SK-MEL-5 (cell line): ENCODE measurements at regions not wholly inside any gene's neighbourhood (a gene's known extent, or its start where the extent isn't known, plus 50 kb on each side); places are given as distances from the start of the nearest gene placed in this dataset.

Experiments
- DNase-seq: peaks from one replicate; pipeline ENCODE4 v3.0.0-alpha.2; 2016; ENCODE audit warnings: low read depth, low spot score
- in situ Hi-C: cut with HindIII; loops from 2 replicates; pipeline ENCODE4 v1.10.0; 2016; ENCODE audit warnings: low sequenced_read_pairs, high pct_unique_total_duplicates, low pct_unique_long_range_greater_than_20kb

DNA sequence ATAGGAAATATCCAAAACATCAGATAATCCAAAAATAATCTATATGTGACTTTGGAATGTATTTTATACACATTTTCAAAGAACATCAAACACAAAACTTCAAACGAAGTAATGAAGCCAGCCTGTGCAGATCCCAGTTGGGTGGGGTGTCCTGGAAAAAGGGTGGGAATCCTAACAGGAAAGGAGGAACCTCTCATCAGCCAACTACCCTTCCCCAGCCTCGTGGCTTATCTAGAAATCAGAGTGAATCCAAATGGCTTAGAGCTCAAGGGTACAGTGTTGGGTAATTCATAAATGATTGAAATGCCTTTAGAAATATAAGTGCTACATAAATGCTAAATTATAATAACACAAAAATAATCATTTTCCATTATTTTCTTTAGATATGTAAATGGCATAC lies 115.1 kb upstream of the SOX4 start:
- no peak for DNase-seq
- in situ Hi-C loops: no loop called here

DNA sequence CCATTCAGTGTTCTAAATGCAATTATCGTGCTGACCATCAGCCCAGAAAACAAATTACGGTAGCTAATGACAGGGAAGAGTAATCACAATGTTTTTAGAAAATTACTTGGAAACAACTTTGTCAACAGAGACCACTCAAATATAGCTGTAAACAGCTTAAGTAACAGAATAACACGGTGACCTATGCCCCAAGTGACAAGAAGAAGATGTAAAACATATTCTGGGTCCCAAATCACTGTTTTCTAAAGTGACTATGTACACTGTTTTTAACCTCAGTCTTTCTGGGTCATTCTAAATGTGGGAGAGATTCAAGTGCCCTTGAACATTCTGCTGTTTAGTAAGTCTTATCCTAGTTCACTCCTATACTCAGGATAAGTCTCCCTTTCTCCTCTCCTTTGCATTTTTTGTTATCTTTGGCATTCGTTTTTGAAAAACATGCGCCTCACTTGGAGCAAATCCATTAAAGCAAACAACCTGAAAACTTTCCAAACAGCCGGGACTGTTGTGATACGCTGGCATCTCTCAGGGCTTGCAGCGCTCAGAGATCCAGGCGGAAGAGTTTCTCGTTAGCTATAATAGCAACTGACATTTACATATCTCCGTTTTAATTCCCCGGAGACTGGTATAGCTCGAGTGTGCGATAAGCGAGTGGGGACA lies 114.5 kb upstream of the SOX4 start:
- in situ Hi-C loops: no loop called here
- no peak for DNase-seq

DNA sequence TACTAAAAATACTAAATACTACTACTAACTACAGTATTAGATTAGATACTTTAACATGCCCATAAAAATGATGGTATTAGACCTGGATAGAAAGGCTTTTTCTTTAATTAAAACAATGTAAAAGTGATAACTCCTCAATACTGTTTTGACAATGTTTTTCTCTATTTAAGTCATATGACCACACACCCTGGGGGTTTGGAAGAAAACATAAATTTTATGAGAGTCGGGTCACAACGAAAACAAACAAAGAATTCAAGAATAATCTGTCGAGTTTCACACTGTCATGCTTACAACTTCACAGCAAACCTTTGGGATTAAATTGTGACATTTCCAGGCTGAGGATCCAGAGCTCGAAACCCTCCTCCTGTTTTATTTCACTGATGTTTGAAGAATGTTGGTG lies 107.4 kb upstream of the SOX4 start:
- in situ Hi-C loops: no loop called here
- DNase-seq: peak; percentile 63

DNA sequence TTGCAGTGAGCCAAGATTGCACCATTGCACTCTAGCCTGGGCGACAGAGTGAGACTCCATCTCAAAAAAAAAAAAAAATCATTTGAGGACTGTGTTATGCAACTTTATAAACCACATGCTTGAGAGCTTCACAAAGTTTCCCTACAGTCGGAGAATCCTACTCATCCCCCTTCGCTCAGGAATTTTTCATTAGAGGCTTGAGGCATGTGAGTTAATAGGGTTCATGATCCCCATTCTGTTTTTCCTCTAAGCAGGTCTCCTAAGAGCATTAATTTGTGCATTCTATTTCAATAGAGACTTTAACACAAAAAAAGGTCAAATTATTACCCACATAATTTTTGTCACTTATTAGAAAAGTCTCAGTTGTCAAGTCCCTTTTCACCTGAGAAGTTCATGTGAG lies 103.7 kb upstream of the SOX4 start:
- in situ Hi-C loops: no loop called here
- DNase-seq: no peak

DNA sequence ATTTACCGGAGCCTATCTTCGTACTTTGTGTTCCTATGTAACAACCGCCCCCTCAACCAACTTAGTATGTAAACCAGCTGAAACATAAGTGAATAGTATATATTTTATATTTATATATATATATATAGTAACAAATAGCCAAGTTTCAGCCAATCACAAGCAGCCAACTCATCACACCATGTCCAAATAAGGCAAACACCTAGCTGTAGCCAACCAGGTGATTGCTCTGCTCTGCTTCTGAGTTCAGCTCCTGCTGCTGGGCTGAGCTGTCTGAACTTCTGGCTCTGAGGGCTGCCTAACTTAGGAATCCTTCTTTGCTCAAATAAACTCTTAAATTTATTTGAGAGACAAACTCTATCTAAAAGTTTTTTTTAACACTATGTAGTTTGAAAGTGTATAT lies 101.6 kb upstream of the SOX4 start:
- in situ Hi-C loops: no loop called here
- DNase-seq: no peak

DNA sequence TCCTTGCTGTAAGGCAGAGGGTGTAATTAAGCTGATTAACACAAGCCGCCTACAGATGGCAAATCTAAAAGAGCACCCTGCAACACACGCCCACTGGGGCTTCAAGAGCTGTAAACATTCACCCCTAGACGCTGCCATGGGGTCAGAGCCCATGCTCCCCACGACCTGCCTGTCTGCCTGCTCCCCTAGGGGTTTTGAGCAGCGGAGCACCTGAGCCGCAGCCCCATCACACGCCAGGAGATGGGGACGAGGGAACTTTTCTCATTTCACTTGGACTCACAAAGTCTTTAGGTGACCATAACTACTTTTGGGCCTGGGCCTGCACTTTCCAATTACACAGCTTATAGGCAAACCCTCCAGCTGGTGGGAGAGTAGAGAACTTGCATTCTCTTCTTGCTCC lies 99.0 kb upstream of the SOX4 start:
- no peak for DNase-seq
- in situ Hi-C loops: no loop called here

DNA sequence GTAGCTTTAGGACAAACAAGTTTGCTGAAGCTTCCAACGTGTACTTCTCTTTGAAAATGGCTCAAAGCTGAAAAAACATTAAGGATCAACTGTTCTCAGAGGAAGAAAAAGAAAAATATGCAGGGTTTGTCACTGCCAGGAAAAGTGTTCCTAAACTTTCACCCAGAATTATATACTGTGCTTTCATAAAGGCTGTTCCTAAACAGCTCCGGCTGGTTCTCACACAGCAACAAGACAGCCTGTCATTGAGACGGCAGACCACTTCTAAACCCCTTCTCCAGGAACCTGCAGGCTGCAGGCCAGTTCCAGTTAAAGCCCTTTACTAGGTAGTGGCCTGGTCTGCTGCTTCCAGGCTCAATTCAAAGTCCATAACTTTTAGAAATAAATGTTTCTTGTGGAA lies 97.4 kb upstream of the SOX4 start:
- in situ Hi-C loops: no loop called here
- no peak for DNase-seq

DNA sequence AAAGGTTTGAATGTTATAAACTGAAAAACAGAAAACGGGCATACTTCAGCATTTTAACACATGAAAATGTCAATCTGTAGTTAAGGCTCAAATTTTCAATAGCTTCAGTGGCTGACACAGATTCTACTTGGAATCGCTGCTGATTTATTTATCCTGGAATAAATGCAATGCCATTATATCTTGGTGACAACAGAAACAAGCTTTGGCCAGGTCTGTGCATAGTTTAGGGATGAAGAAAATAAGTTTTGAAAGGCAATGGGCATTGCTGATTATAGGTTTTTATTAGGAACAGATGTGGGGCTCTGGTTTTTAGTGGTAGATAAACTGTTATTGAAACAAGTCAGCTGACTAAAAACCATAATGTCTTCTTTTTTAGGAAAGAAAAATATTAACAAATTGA lies 96.8 kb upstream of the SOX4 start:
- DNase-seq: no peak
- in situ Hi-C loops: no loop called here

DNA sequence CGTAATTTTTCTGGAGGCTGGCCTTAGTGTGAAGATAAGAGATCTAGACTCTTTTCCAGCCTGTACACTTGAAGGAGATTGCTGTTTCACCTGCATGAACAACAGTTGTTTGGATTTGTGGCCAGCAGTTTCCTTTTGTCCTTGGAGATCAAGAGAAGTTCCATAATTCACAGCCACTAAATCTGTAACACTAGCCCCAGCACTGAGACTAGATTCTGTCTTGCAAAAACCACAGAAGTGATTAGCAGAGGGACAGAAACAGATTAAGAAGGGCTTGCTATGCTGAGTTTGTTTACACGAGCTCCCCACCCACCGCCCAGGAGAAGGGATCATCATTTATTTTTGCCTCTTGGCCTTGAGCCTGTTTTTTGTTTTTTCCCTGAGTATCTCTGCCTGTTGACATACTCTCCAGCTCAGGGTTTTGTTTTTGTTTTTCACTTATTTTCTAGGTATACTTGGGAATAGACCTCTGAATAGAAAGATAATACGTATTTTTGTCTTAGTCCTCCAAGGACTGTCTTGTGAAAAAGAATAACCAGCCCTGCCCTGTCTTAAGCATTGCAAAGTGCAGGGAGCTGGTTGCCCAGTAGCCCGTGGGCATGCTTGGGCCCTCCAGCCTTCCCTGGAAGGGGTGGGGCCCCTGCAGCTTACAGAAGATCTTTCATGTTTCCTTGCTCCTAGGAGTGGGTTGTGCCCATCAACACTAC lies 93.1 kb upstream of the SOX4 start:
- in situ Hi-C loops: no loop called here
- no peak for DNase-seq

DNA sequence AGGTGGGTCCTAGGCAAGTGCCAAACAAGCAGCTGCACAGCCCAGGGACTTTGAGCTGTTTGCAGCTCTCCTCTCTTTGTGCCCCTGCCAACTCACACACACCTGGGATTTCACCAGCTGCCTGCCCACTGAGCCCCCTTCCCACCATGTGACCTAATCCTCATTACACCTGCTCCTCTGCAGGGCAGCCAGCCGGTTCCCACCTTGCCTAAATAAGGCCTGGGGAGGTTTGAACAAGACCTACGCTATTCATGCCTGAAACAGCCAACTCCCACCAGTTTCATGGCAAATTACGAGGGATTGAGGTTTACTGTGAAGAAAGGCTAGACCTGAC lies 92.6 kb upstream of the SOX4 start:
- in situ Hi-C loops: no loop called here
- no peak for DNase-seq

DNA sequence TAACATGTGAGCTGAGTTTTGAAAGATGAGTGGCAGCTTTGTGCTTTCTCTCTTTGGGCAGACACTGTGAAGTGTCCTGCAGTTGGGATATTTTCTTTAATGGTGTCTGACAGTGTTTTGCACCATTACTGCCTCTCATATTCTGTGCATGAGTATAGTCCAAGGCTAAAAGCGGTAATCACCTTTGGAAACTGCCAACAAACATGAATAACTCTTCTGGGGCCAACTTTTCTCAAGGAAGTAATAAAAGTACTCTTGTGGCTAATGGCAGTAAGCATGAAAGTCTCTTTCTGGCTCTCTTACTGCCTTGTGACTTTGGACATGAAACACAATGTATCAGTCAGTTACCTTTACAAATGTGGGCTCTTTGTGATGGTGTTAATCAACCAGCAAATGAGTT lies 91.7 kb upstream of the SOX4 start:
- DNase-seq: no peak
- in situ Hi-C loops: no loop called here

DNA sequence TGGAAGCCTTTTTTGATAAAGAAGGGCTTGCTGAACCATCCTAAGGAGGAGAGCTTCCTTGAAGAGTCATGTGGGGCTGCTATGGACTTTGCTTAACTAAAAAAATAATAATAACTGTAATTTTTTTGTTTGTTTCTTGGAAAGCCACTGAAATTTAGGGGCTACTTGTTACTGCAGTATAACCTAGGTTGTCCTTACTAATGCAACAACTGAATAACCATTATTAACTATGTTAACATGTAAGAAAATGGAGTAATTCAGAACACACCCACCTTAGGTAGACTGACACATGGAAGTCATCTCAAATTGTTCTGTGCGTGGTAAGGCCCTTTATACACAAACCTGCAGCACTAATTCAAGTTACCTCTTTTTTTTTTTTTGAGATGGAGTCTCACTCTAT lies 90.9 kb upstream of the SOX4 start:
- in situ Hi-C loops: no loop called here
- no peak for DNase-seq

DNA sequence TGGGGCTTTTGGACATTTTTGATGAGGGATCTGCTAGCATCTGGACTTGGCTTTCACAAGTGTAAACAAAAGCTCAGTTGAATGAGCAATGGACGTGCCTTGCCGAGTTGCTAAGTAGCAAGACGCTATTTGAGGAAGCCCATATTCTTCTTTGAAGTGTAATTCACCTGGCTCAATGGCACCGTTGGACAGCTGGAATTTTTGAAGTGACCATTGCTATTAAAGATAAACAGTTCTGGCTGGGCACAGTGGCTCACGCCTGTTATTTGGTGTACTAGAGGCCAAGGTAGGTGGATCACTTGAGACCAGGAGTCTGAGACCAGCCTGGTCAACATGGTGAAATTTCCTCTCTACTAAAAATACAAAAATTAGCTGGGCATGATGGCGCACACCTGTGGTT lies 88.8 kb upstream of the SOX4 start:
- DNase-seq: no peak
- in situ Hi-C loops: no loop called here

DNA sequence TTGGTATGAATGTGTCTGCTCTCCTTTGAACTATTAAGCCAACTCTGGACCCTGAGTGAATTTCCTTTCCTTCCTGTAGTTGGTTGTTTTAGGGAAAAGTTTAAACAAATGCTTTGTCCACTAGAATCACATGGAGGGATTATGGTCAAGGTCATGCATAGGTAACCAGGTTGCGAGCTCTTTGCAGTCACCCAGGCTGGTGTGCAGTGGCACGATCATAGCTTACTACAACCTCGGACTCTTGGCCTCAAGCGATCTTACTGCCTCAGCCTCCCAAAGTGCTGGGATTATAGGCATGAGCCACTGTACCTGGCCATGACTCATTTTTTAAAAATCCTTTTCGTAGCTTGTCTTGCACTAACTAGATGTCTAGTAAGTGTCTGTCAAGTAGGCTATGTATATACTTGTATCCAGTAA lies 88.0 kb upstream of the SOX4 start:
- in situ Hi-C loops: no loop called here
- DNase-seq: no peak

DNA sequence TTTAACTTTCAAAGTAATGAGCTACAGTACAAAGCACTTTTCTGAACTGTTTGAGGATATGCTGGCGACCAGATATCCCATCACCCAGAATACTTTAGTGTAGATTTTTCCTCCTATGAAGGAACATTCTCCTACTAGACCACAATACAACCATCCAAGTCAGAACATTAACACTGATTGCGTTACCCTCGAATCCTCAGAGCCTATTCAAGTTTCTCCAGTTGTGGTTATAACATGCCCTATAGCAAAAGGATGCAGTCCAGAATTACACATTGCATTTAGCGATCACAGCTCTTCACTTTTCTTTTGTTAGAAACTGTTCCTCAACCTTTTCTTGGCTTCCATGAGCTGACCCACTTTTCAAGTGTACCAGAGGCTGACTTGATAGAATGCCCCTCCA lies 87.4 kb upstream of the SOX4 start:
- in situ Hi-C loops: no loop called here
- no peak for DNase-seq

DNA sequence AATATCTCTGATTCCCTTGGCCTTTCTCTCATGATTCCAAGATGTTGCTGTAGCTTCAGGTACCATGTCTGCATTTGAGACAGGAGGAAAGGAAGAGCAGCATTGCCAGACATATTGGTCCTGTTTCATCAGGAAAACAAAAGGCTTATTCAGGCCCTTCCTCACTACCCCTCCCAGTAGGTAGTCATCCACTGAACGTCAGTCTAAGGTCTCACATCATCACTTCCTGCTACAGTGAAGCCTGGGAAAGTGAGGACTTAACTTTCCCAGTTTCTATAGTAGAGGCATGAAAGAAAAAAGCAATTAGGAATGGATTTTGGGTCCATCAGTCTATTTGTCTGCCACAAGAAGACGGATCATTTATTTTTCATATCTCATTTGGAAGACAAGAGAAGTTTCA lies 85.7 kb upstream of the SOX4 start:
- in situ Hi-C loops: no loop called here
- DNase-seq: peak; percentile 96

DNA sequence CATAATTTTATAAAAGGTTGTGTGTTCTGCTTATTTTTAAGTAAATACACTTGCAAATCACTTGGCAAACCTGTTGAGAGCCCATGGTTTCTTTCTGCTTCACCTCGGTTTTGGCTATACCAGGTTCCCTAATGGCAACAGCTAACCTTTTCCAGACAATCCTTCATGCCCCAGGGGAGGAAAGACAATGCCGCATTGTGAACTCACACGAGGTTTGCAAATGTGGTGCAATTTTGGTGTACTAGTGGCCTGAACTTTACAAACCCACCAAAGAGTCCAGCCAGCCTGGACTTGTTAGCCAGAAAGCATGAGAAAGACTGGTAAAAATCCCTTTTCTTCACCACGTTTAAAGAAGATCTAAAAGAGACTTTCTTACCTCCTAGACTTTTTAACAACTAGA lies 84.8 kb upstream of the SOX4 start:
- in situ Hi-C loops: no loop called here
- DNase-seq: peak; percentile 97

DNA sequence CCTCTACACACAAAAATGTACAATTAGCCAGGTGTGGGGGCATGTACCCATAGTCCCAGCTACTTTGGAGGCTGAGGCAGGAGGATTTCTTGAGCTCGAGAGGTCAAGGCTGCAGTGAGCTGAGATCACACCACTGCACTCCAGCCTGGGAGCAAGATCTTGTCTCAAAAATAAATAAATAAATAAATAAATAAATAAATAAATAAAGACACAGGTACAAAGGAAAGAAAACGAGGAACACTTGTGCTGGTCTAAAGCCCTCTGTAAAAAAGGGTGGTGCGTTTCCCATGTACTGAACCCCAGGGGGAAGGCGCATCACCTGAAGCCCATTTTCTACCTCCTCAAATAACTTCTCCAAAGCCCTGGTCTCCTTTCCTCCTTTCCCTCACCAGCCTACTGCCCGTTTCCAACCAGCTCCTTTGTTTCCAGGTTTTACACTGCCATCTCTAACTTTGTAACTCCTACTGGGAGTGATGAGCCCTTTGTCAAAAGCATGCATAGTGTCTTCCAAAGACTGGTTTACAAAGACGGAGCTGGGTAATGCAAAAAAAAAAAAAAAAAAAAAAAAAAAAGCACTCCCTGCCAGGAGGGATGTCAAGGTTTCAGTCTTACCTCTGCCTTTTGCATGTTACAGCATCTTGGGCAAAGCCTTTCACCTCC lies 81.5 kb upstream of the SOX4 start:
- in situ Hi-C loops: no loop called here
- DNase-seq: no peak

DNA sequence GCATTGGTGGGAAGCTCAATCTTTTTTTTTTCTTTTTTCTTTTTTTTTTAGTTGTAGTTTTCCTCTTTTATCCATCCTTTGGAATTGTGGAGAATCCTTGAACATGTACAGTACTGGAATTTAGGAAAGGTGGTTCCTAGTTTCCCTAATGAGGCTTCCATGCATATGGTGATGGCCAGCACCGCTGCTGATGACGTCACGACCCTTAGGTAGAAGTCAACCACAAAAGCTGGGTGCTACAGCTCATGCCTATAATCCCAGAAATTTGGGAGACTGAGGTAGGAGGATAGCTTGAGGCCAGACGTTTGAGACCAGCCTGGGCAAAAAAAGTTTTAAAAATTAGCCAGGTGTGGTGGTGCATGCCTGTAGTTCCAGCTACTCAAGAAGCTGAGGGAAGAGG lies 79.3 kb upstream of the SOX4 start:
- DNase-seq: no peak
- in situ Hi-C loops: no loop called here
